K562 (cell line): ENCODE measurements at regions not wholly inside any gene's neighbourhood (a gene's known extent, or its start where the extent isn't known, plus 50 kb on each side); places are given as distances from the start of the nearest gene placed in this dataset.

Experiments
- AFF1 ChIP-seq, 2 experiments: fragments of 450-650 bp; IDR thresholded peaks; 2 replicates each; pipeline ENCODE4 v1.6.1; 2018; ENCODE audit warnings: mild to moderate bottlenecking in 2 of 2, low read depth in 1 of 2; ENCODE audit not compliant: partially characterized antibody in 2 of 2
- E2F3 ChIP-seq: fragments of 250-450 bp; sonication (Bioruptor Pico); IDR thresholded peaks from 2 replicates; pipeline ENCODE4 v1.4.0; 2020; ENCODE audit warnings: mild to moderate bottlenecking
- FIP1L1 ChIP-seq: fragments of 200-400 bp; formaldehyde crosslinking; IDR thresholded peaks from 2 replicates; pipeline ENCODE4 v1.6.1; 2018; ENCODE audit warnings: mild to moderate bottlenecking, low read depth, low read length; ENCODE audit not compliant: poor library complexity, severe bottlenecking
- PHF8 ChIP-seq: fragments of 200-600 bp; sonication (generic); IDR thresholded peaks from 2 replicates; pipeline ENCODE4 v1.6.1; 2012; ENCODE audit warnings: mixed run types, mild to moderate bottlenecking, inconsistent platforms, low read length, moderate library complexity, borderline replicate concordance
- SP1 ChIP-seq: sonication (generic); formaldehyde crosslinking; IDR thresholded peaks from 2 replicates; pipeline ENCODE4 v1.8.1; 2022; ENCODE audit warnings: mild to moderate bottlenecking, missing genetic modification reagents
- ZNF174 ChIP-seq: fragments of 250-450 bp; sonication (Bioruptor Pico); IDR thresholded peaks from 2 replicates; pipeline ENCODE4 v1.4.0; 2020; ENCODE audit warnings: mild to moderate bottlenecking
- ZNF277 ChIP-seq: fragments of 250-450 bp; sonication (Bioruptor Pico); IDR thresholded peaks from 2 replicates; pipeline ENCODE4 v1.8.0; 2022; ENCODE audit warnings: inconsistent platforms, mild to moderate bottlenecking, moderate library complexity, borderline replicate concordance

GRCh38 chr16:25413133-25413532, 155.5 kb upstream of the ZKSCAN2 start (continued):
- TF ChIP-seq AFF1 (IDR thresholded peaks at IDR 0.05; ENCODE audit: low read depth in 1 of 2, partially characterized antibody in 2 of 2): no peak
- TF ChIP-seq FIP1L1: no peak
- no peak for TF ChIP-seq ZNF174 (CRISPR knock-in tag)
- TF ChIP-seq ZNF277: no peak
- no peak for TF ChIP-seq SP1 (CRISPR knock-in tag)
- no peak for TF ChIP-seq E2F3 (CRISPR knock-in tag)
- no peak for TF ChIP-seq PHF8
